GM10266 (cell line): ENCODE measurements at regions not wholly inside any gene's neighbourhood (a gene's known extent, or its start where the extent isn't known, plus 50 kb on each side); places are given as distances from the start of the nearest gene placed in this dataset.

Source experiments
- DNase-seq: peaks from one replicate; pipeline ENCODE4 v3.0.0; 2012; ENCODE audit errors: extremely low spot score
- CTCF ChIP-seq: IDR thresholded peaks from 2 replicates; pipeline ENCODE4 v1.5.1; 2012; ENCODE audit warnings: mild to moderate bottlenecking, low read depth; ENCODE audit not compliant: control insufficient read depth, insufficient read depth; ENCODE audit errors: missing control alignments

- no peak for DNase-seq
These were observed 60.0 kb upstream of the IL12A start for GRCh38 chr3:159928666-159929065.

GRCh38 chr3:159929171-159930141, 59.2 kb upstream of the IL12A start:
- peak; percentile 43 for TF ChIP-seq CTCF
- peak; percentile 43 for DNase-seq

More at GRCh38 chr3:159928666-159929065, 60.0 kb upstream of the IL12A start:
- no peak for TF ChIP-seq CTCF

- no peak for DNase-seq
- no peak for TF ChIP-seq CTCF
These were observed 54.4 kb upstream of the IL12A start for GRCh38 chr3:159934216-159934615.

GRCh38 chr3:159936541-159936940, 52.1 kb upstream of the IL12A start:
- no peak for DNase-seq
- TF ChIP-seq CTCF, result no peak

- DNase-seq, result no peak
- no peak for TF ChIP-seq CTCF
These were observed 51.0 kb upstream of the IL12A start for GRCh38 chr3:159937561-159938166.

- no peak for TF ChIP-seq CTCF
- no peak for DNase-seq
These were observed 49.9 kb upstream of the IL12A start for GRCh38 chr3:159938714-159939113.
